IMR-90 (cell line): ENCODE measurements at regions not wholly inside any gene's neighbourhood (a gene's known extent, or its start where the extent isn't known, plus 50 kb on each side); places are given as distances from the start of the nearest gene placed in this dataset.

Experiments
- ATAC-seq: fragments of 200-7000 bp; cut with Tn5 transposase; 2 replicates; pipeline ENCODE4 v1.9.1; 2020; ENCODE audit warnings: low read depth, mild to moderate bottlenecking, moderate library complexity
- BruUV-seq: library from RNA; stranded (reverse); fragments of 400-500 nt; replicated peaks from 2 replicates; lab custom pipeline; 2021; lab: Mats Ljungman, UMichigan
- CTCF ChIA-PET: fragments of 300-600 bp; formaldehyde crosslinking; extraction: SDS; loops from one replicate; lab custom pipeline; 2021; ENCODE audit warnings: antibody characterized with exemption; lab: Yijun Ruan, JAX
- POLR2A ChIA-PET: fragments of 300-600 bp; sonication (Branson Sonifier 250); formaldehyde crosslinking; loops from one replicate; lab custom pipeline; 2022; ENCODE audit warnings: antibody characterized with exemption; ENCODE audit not compliant: unreplicated experiment; lab: Charles Lee
- DNase-seq: peaks from one replicate; pipeline ENCODE4 v3.0.0; 2013
- H2AFZ ChIP-seq: replicated peaks from 2 replicates; pipeline ENCODE3; 2013; ENCODE audit warnings: low read length, mild to moderate bottlenecking; ENCODE audit not compliant: poor library complexity
- H2AK5ac ChIP-seq: 2 replicates; pipeline ENCODE4 v1.6.1; 2013; ENCODE audit warnings: low read depth, low read length, inconsistent platforms
- H2AK9ac ChIP-seq: replicated peaks from 2 replicates; pipeline ENCODE3; 2013; ENCODE audit warnings: mild to moderate bottlenecking, low read depth, low read length, moderate library complexity; ENCODE audit not compliant: poor library complexity
- H2BK120ac ChIP-seq: 2 replicates; pipeline ENCODE4 v1.6.1; 2013; ENCODE audit warnings: low read depth, low read length, inconsistent platforms
- H2BK15ac ChIP-seq: 3 replicates; pipeline ENCODE4 v1.6.1; 2013; ENCODE audit warnings: low read depth, low read length, inconsistent platforms
- H2BK20ac ChIP-seq: 2 replicates; pipeline ENCODE4 v1.6.1; 2013; ENCODE audit warnings: low read depth, mild to moderate bottlenecking, inconsistent platforms, low read length, moderate library complexity
- H2BK5ac ChIP-seq: 2 replicates; pipeline ENCODE4 v1.6.1; 2013; ENCODE audit warnings: mild to moderate bottlenecking, low read depth, low read length, inconsistent platforms; ENCODE audit not compliant: poor library complexity, severe bottlenecking
- H3K14ac ChIP-seq: replicated peaks from 2 replicates; pipeline ENCODE4 v1.6.1; 2013; ENCODE audit warnings: low read depth, low read length, inconsistent platforms
- H3K18ac ChIP-seq: 2 replicates; pipeline ENCODE4 v1.6.1; 2013; ENCODE audit warnings: low read depth, low read length, control low read depth
- H3K23ac ChIP-seq: 2 replicates; pipeline ENCODE4 v1.6.1; 2013; ENCODE audit warnings: low read depth, low read length, inconsistent platforms
- H3K27ac ChIP-seq: 2 replicates; pipeline ENCODE4 v1.5.1; 2013; ENCODE audit warnings: mild to moderate bottlenecking, control low read depth, low read length; ENCODE audit not compliant: insufficient read depth
- H3K27me3 ChIP-seq: 2 replicates; pipeline ENCODE4 v1.6.1; 2013; ENCODE audit warnings: low read length; ENCODE audit not compliant: control insufficient read depth, insufficient read depth
- H3K36me3 ChIP-seq: 2 replicates; pipeline ENCODE4 v1.6.1; 2013; ENCODE audit warnings: low read length, mixed read lengths; ENCODE audit not compliant: control insufficient read depth, insufficient read depth
- H3K4ac ChIP-seq: 2 replicates; pipeline ENCODE4 v1.6.1; 2013; ENCODE audit warnings: low read depth, low read length, inconsistent platforms
- H3K4me1 ChIP-seq: 2 replicates; pipeline ENCODE4 v1.6.1; 2013; ENCODE audit warnings: low read length, mixed read lengths; ENCODE audit not compliant: control insufficient read depth, insufficient read depth
- H3K4me2 ChIP-seq: 2 replicates; pipeline ENCODE4 v1.6.1; 2013; ENCODE audit warnings: low read depth, mild to moderate bottlenecking, control low read depth, low read length, moderate library complexity
- H3K4me3 ChIP-seq: 2 replicates; pipeline ENCODE4 v1.5.1; 2013; ENCODE audit warnings: low read depth, mild to moderate bottlenecking, control low read depth, low read length, moderate library complexity; ENCODE audit not compliant: insufficient read depth
- H3K56ac ChIP-seq: 2 replicates; pipeline ENCODE4 v1.6.1; 2013; ENCODE audit warnings: low read length, inconsistent platforms; ENCODE audit not compliant: insufficient read depth; ENCODE audit errors: extremely low read depth
- H3K79me1 ChIP-seq, 2 experiments: 2 replicates each; pipeline ENCODE4 v1.6.1; 2013; ENCODE audit warnings: low read length in 2 of 2, inconsistent platforms in 1 of 2, low read depth in 1 of 2
- H3K9ac ChIP-seq: 2 replicates; pipeline ENCODE4 v1.6.1; 2013; ENCODE audit warnings: low read depth, low read length, control low read depth
- H3K9me1 ChIP-seq: 2 replicates; pipeline ENCODE4 v1.6.1; 2013; ENCODE audit warnings: low read length, inconsistent platforms; ENCODE audit not compliant: insufficient read depth
- H3K9me3 ChIP-seq: 2 replicates; pipeline ENCODE4 v1.6.1; 2013; ENCODE audit warnings: low read length; ENCODE audit not compliant: control insufficient read depth, insufficient read depth
- H4K20me1 ChIP-seq: 2 replicates; pipeline ENCODE4 v1.6.1; 2013; ENCODE audit warnings: low read length, inconsistent platforms; ENCODE audit not compliant: insufficient read depth
- H4K5ac ChIP-seq: 2 replicates; pipeline ENCODE4 v1.6.1; 2013; ENCODE audit warnings: mild to moderate bottlenecking, low read depth, low read length, control low read depth
- H4K8ac ChIP-seq, 2 experiments: 2 replicates each; pipeline ENCODE4 v1.6.1; 2013; ENCODE audit warnings: low read depth in 2 of 2, low read length in 2 of 2, control low read depth in 1 of 2, inconsistent platforms in 1 of 2
- H4K91ac ChIP-seq: 2 replicates; pipeline ENCODE4 v1.6.1; 2013; ENCODE audit warnings: low read depth, low read length, inconsistent platforms; ENCODE audit not compliant: insufficient read depth
- BHLHE40 ChIP-seq: fragments of 150-350 bp; IDR thresholded peaks from 2 replicates; pipeline ENCODE4 v1.6.1; 2016; ENCODE audit warnings: mild to moderate bottlenecking, low read depth, low read length
- CEBPB ChIP-seq: IDR thresholded peaks from 2 replicates; pipeline ENCODE4 v1.6.1; 2012; ENCODE audit warnings: low read depth, low read length, improper control_type of control experiment
- CHD1 ChIP-seq: IDR thresholded peaks from 2 replicates; pipeline ENCODE4 v1.6.1; 2012; ENCODE audit warnings: low read depth, low read length, improper control_type of control experiment
- MAFK ChIP-seq: IDR thresholded peaks from 2 replicates; pipeline ENCODE4 v1.6.1; 2012; ENCODE audit warnings: low read depth, low read length, improper control_type of control experiment
- MXI1 ChIP-seq: IDR thresholded peaks from 2 replicates; pipeline ENCODE4 v1.6.1; 2012; ENCODE audit warnings: low read depth, mild to moderate bottlenecking, low read length, moderate library complexity, borderline replicate concordance
- POLR2A ChIP-seq: IDR thresholded peaks from 2 replicates; pipeline ENCODE4 v1.6.1; 2012; ENCODE audit warnings: mild to moderate bottlenecking, low read depth, low read length
- RAD21 ChIP-seq: IDR thresholded peaks from 2 replicates; pipeline ENCODE4 v1.6.1; 2012; ENCODE audit warnings: low read length, improper control_type of control experiment
- RCOR1 ChIP-seq: IDR thresholded peaks from 2 replicates; pipeline ENCODE4 v1.6.1; 2012; ENCODE audit warnings: mild to moderate bottlenecking, low read length, improper control_type of control experiment; ENCODE audit not compliant: insufficient replicate concordance
- WGBS, 2 experiments: methylation state at CpG; one replicate each; pipeline versions ENCODE4 v1.1.5 to v1.1.7; 2013; ENCODE audit warnings: missing lambda C conversion rate in 2 of 2; ENCODE audit not compliant: insufficient read length in 1 of 2; ENCODE audit errors: extremely low coverage in 2 of 2; 5-methylcytosine and 5-hydroxymethylcytosine counted together
- dilution Hi-C: fragments of 300-500 bp; cut with HindIII; formaldehyde crosslinking; loops from one replicate; pipeline ENCODE4 v1.14.3; 2018; ENCODE audit warnings: low sequenced_read_pairs; ENCODE audit not compliant: unreplicated experiment
- in situ Hi-C: fragments of 300-500 bp; cut with MboI; formaldehyde crosslinking; loops from 3 replicates; pipeline ENCODE4 v1.14.3; 2019; ENCODE audit warnings: low sequenced_read_pairs, inconsistent platforms, mixed read lengths
- intact Hi-C: fragments of 100-400 bp; cut with micrococcal nuclease; formaldehyde crosslinking; loops from 2 replicates; pipeline ENCODE4 v1.10.0; 2022
- TF ChIP-seq, protein P1 (sequence below): conservative IDR thresholded peaks from 2 replicates; pipeline ENCODE4 v1.5.1; 2012; ENCODE audit warnings: mild to moderate bottlenecking, low read depth, low read length, improper control_type of control experiment

GRCh38 chr18:52288403-52289004 is 51.5 kb upstream of the DCC start:
- no peak overlapping the region for H3K23ac ChIP-seq
- dilution Hi-C loops (no loop called here), intact Hi-C loops (no loop called here), in situ Hi-C loops (no loop called here)
- no peaks in the 10 kb centered on the region for H3K79me1 ChIP-seq
- WGBS, 2 experiments, result no CpG with 5 or more reads among the region's 7 CpGs
- H4K20me1 ChIP-seq, result no peaks in the 10 kb centered on the region
- H3K56ac ChIP-seq, result no peak overlapping the region
- H2AK9ac ChIP-seq, result no peak overlapping the region
- no peak overlapping the region for H3K9ac ChIP-seq
- H2BK20ac ChIP-seq, result no peak overlapping the region
- H3K9me1 ChIP-seq, result no peaks in the 10 kb centered on the region
- DNase-seq (no peak), ATAC-seq (no peak)
- no peak overlapping the region for H4K5ac ChIP-seq
- H3K36me3 ChIP-seq, result no peaks in the 10 kb centered on the region
- H3K4me1 ChIP-seq, result no peaks in the 10 kb centered on the region
- ChIA-PET POLR2A (no interaction called here), CTCF (no interaction called here)
- H4K8ac ChIP-seq, result no peak overlapping the region
- no peak overlapping the region for H3K4ac ChIP-seq
- no peak overlapping the region for H2BK120ac ChIP-seq
- H3K14ac ChIP-seq, result no peak overlapping the region
- H3K27me3 ChIP-seq, result no peaks in the 10 kb centered on the region
- H3K27ac ChIP-seq, result no peak overlapping the region
- H2BK15ac ChIP-seq, result no peak overlapping the region
- no peak overlapping the region for H2AFZ ChIP-seq
- H2AK5ac ChIP-seq, result no peak overlapping the region
- no peak overlapping the region for H4K91ac ChIP-seq
- H2BK5ac ChIP-seq, result no peak overlapping the region
- H3K4me2 ChIP-seq, result no peak overlapping the region
- BruUV-seq, result no TSS peak
- H3K9me3 ChIP-seq, result peaks cover 2% of the 10 kb centered on the region; the same call in 1 of the 2 replicates
- no peak overlapping the region for H3K18ac ChIP-seq
- TF ChIP-seq MAFK (no peak), POLR2A (no peak), CEBPB (no peak), MXI1 (no peak), BHLHE40 (no peak), RAD21 (no peak), CHD1 (no peak), RCOR1 (no peak)
- TF ChIP-seq, protein P1, sequence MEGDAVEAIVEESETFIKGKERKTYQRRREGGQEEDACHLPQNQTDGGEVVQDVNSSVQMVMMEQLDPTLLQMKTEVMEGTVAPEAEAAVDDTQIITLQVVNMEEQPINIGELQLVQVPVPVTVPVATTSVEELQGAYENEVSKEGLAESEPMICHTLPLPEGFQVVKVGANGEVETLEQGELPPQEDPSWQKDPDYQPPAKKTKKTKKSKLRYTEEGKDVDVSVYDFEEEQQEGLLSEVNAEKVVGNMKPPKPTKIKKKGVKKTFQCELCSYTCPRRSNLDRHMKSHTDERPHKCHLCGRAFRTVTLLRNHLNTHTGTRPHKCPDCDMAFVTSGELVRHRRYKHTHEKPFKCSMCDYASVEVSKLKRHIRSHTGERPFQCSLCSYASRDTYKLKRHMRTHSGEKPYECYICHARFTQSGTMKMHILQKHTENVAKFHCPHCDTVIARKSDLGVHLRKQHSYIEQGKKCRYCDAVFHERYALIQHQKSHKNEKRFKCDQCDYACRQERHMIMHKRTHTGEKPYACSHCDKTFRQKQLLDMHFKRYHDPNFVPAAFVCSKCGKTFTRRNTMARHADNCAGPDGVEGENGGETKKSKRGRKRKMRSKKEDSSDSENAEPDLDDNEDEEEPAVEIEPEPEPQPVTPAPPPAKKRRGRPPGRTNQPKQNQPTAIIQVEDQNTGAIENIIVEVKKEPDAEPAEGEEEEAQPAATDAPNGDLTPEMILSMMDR, result 0 out of 2 replicates have a peak, but pooled peaks have one; percentile 17
- H3K4me3 ChIP-seq, result no peak overlapping the region
